Endodermal cell (in vitro differentiated cells): ENCODE measurements at regions not wholly inside any gene's neighbourhood (a gene's known extent, or its start where the extent isn't known, plus 50 kb on each side); places are given as distances from the start of the nearest gene placed in this dataset.
"Not testable (repeated sequence)": the region's sequence is repeated elsewhere in the genome, so short reads cannot be mapped to it uniquely, and the experiment has no call there.

Source experiments
- DNase-seq: peaks from one replicate; pipeline ENCODE4 v3.0.0-alpha.2; 2017
- H3K27ac ChIP-seq: 2 replicates; pipeline ENCODE4 v1.5.1; 2013; ENCODE audit warnings: mild to moderate bottlenecking, low read depth, low read length, moderate library complexity
- H3K27me3 ChIP-seq: 2 replicates; pipeline ENCODE4 v1.6.1; 2013; ENCODE audit warnings: mild to moderate bottlenecking, low read length, moderate library complexity; ENCODE audit not compliant: insufficient read depth, control insufficient read depth, poor library complexity, severe bottlenecking
- H3K36me3 ChIP-seq: 2 replicates; pipeline ENCODE4 v1.7.0; 2013; ENCODE audit warnings: mild to moderate bottlenecking, low read length, moderate library complexity; ENCODE audit not compliant: control insufficient read depth, insufficient read depth
- H3K4me1 ChIP-seq: one replicate; pipeline ENCODE4 v1.7.0; 2013; ENCODE audit warnings: low read length; ENCODE audit not compliant: control insufficient read depth, insufficient read depth
- H3K4me3 ChIP-seq: 2 replicates; pipeline ENCODE4 v1.5.1; 2013; ENCODE audit warnings: mild to moderate bottlenecking, low read length, moderate library complexity
- H3K9ac ChIP-seq: 2 replicates; pipeline ENCODE4 v1.6.1; 2013; ENCODE audit warnings: mild to moderate bottlenecking, low read length, moderate library complexity; ENCODE audit not compliant: poor library complexity, severe bottlenecking; ENCODE audit errors: extremely low read depth
- H3K9me3 ChIP-seq: 2 replicates; pipeline ENCODE4 v1.6.1; 2013; ENCODE audit warnings: mild to moderate bottlenecking, low read length, moderate library complexity; ENCODE audit not compliant: control insufficient read depth
- H3K27ac Mint-ChIP-seq: 2 replicates; pipeline ENCODE4 v1.8.0; 2020; ENCODE audit warnings: mixed read lengths
- H3K27me3 Mint-ChIP-seq: 2 replicates; pipeline ENCODE4 v1.8.0; 2021; ENCODE audit warnings: mild to moderate bottlenecking, mixed read lengths; ENCODE audit not compliant: insufficient read depth
- H3K36me3 Mint-ChIP-seq: 2 replicates; pipeline ENCODE4 v1.8.0; 2020; ENCODE audit warnings: low read depth, mixed read lengths
- H3K4me1 Mint-ChIP-seq: 2 replicates; pipeline ENCODE4 v1.8.0; 2020; ENCODE audit warnings: mixed read lengths
- H3K4me3 Mint-ChIP-seq: 2 replicates; pipeline ENCODE4 v1.8.0; 2020; ENCODE audit warnings: mild to moderate bottlenecking, moderate library complexity, mixed read lengths
- H3K9me3 Mint-ChIP-seq: 2 replicates; pipeline ENCODE4 v1.8.0; 2020; ENCODE audit warnings: mild to moderate bottlenecking, mixed read lengths
- WGBS, 2 experiments: methylation state at CpG; one replicate each; pipeline versions ENCODE4 v1.1.5 to v1.1.7; 2013; ENCODE audit warnings: missing lambda C conversion rate in 2 of 2, mixed read lengths in 1 of 2; ENCODE audit not compliant: insufficient coverage in 1 of 2, insufficient read length in 1 of 2; 5-methylcytosine and 5-hydroxymethylcytosine counted together
- TF ChIP-seq, protein P1 (sequence below): fragments of 200-600 bp; sonication (generic); conservative IDR thresholded peaks from 2 replicates; pipeline ENCODE4 v1.5.0; 2021; ENCODE audit warnings: antibody characterized with exemption, mild to moderate bottlenecking

DNA sequence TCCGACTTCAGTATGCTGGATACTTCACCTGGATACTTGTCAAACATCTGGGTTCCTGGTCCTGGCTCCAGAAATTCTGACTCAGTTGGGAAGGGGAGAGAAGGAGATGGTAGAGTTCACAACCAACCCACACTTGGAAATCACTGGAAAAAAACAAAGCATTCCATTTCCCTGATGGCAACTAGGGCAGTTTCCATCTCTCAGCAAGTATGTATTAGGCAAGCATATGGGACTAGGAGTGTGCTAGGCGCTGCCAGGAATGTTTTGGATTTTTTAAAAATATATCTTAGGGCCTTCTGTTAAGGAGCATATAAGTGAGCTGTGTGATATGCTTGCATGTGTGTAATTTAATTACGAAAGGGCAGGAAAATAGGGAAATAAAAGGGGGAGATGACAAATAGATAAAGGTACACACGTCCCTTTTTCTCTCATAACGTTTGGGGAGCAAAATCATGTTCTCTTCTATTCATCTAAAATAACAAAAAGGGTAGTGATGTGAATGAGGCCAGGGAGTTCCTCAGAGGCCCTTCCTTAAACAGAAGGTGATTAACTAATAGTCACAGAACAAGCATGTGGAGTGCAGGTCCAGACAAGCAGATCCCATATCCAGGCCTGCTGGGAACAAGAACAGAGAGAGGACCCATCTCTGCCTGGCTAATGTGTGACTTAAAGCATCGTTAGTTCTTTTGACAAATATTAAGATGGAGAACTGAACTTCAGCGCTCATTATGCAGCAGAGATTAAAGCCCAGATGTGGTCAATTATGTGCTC lies 64.5 kb upstream of the NFE2L3 start:
- Histone ChIP-seq H3K27ac (no peak overlapping the region), H3K4me1 (no peaks in the 10 kb centered on the region), H3K9me3 (no peaks in the 10 kb centered on the region), H3K27me3 (no peaks in the 10 kb centered on the region), H3K9ac (no peak overlapping the region), H3K36me3 (no peaks in the 10 kb centered on the region), H3K4me3 (no peak overlapping the region)
- no peaks in the 10 kb centered on the region for H3K27me3 Mint-ChIP-seq
- no peak overlapping the region for H3K27ac Mint-ChIP-seq
- TF ChIP-seq, protein P1, sequence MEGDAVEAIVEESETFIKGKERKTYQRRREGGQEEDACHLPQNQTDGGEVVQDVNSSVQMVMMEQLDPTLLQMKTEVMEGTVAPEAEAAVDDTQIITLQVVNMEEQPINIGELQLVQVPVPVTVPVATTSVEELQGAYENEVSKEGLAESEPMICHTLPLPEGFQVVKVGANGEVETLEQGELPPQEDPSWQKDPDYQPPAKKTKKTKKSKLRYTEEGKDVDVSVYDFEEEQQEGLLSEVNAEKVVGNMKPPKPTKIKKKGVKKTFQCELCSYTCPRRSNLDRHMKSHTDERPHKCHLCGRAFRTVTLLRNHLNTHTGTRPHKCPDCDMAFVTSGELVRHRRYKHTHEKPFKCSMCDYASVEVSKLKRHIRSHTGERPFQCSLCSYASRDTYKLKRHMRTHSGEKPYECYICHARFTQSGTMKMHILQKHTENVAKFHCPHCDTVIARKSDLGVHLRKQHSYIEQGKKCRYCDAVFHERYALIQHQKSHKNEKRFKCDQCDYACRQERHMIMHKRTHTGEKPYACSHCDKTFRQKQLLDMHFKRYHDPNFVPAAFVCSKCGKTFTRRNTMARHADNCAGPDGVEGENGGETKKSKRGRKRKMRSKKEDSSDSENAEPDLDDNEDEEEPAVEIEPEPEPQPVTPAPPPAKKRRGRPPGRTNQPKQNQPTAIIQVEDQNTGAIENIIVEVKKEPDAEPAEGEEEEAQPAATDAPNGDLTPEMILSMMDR = no peak
- H3K9me3 Mint-ChIP-seq = no peaks in the 10 kb centered on the region
- peaks cover 18% of the 10 kb centered on the region for H3K4me1 Mint-ChIP-seq
- H3K36me3 Mint-ChIP-seq = no peaks in the 10 kb centered on the region
- no peak overlapping the region for H3K4me3 Mint-ChIP-seq
- 94 to 100% methylated on average over 4 to 6 of the region's 7 CpGs for WGBS, 2 experiments
- DNase-seq = no peak

GRCh38 chr7:26089469-26089868 lies 62.5 kb upstream of the NFE2L3 start:
- not testable (repeated sequence) for H3K27ac Mint-ChIP-seq, H3K36me3 Mint-ChIP-seq, H3K9me3 Mint-ChIP-seq

DNA sequence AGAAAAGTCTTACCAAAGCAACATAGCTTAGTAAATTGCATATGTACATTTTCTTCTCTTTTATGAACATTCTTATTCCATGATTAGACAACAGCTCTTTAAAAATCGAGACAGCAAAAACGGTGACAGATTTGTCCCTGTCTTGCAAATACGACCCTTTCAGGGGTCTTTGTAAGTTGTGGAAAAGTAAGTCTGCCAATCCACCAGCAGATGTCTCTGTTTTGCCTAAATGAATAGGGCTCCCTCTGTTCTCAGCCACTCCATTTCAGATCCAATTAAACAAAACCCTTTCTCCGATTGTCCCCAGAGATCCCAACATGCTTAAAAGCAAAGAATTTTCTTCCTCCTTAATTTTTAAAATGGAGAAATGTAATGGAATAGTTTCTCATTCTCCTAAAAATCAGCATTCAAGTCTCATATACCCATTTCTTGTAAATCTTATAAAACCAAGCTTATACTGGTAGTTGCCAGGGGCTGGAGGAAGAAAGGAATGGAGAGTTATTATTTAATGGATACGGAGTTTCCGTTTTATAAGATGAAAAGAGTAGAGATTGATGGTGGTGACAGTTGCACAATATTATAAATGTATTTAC lies 61.0 kb upstream of the NFE2L3 start:
- H3K4me3 ChIP-seq = peak overlapping the region; percentile 19
- no peaks in the 10 kb centered on the region for H3K27me3 ChIP-seq
- no peaks in the 10 kb centered on the region for H3K4me1 ChIP-seq
- peak overlapping the region; percentile 32 for H3K4me3 Mint-ChIP-seq
- H3K4me1 Mint-ChIP-seq = peaks cover 11% of the 10 kb centered on the region
- DNase-seq = no peak
- H3K36me3 ChIP-seq = no peaks in the 10 kb centered on the region
- H3K9me3 Mint-ChIP-seq = no peaks in the 10 kb centered on the region
- H3K27ac ChIP-seq = no peak overlapping the region
- H3K9ac ChIP-seq = no peak overlapping the region
- no peaks in the 10 kb centered on the region for H3K27me3 Mint-ChIP-seq
- 0 to 35% methylated on average over 2 to 6 of the region's 6 CpGs for WGBS, 2 experiments
- H3K27ac Mint-ChIP-seq = peak overlapping the region; percentile 85
- TF ChIP-seq, protein P1 = peak; percentile 87
- no peaks in the 10 kb centered on the region for H3K36me3 Mint-ChIP-seq
- no peaks in the 10 kb centered on the region for H3K9me3 ChIP-seq

More at GRCh38 chr7:26089469-26089868, 62.5 kb upstream of the NFE2L3 start:
- peaks cover 11% of the 10 kb centered on the region for H3K4me1 Mint-ChIP-seq
- H3K36me3 ChIP-seq, H3K27me3 Mint-ChIP-seq, H3K4me3 Mint-ChIP-seq, H3K27ac ChIP-seq, DNase-seq, H3K27me3 ChIP-seq, H3K9ac ChIP-seq, H3K9me3 ChIP-seq, H3K4me3 ChIP-seq, H3K4me1 ChIP-seq: not testable (repeated sequence)
- WGBS, 2 experiments = 80 to 91% methylated on average over 1 to 6 of the region's 6 CpGs
